ENCODE measurements at regions not wholly inside any gene's neighbourhood (a gene's known extent, or its start where the extent isn't known, plus 50 kb on each side); places are given as distances from the start of the nearest gene placed in this dataset.

DNA sequence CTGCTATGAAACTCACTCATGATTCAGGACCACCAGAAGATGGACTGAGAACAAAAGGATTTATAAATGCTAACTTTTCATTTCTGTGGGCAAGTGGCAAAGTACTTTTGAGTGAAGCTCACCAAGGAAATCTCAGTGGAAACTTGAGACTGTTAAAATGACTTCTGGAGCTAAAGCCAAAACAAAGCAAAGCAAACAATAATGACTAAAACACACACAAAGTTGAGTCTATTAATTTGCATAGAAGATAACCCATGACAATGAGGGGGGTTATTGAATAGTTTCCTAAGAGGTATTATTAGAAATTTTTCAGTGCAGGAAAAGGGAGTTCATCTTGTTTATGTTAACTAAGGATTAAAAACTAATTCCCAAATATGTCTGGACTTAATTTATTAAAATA lies 612.8 kb upstream of the FAM174A start:
- H3K4me1 ChIP-seq (ENCODE audit: control insufficient read depth, insufficient read depth, low read length), result no peaks in the 10 kb centered on the region
- no peak overlapping the region for H3K9ac ChIP-seq (ENCODE audit: low read depth, low read length)
- H3K36me3 ChIP-seq (ENCODE audit: control insufficient read depth, insufficient read depth, low read length), result no peaks in the 10 kb centered on the region
- no peak overlapping the region for H3K27ac ChIP-seq (ENCODE audit: low read depth, low read length)
- H3K4me3 ChIP-seq (ENCODE audit: low read depth, low read length), result no peak overlapping the region
- no peaks in the 10 kb centered on the region for H3K9me3 ChIP-seq (ENCODE audit: control insufficient read depth, insufficient read depth, low read length)
- H3K27me3 ChIP-seq (ENCODE audit: control insufficient read depth, insufficient read depth, low read length), result no peaks in the 10 kb centered on the region

DNA sequence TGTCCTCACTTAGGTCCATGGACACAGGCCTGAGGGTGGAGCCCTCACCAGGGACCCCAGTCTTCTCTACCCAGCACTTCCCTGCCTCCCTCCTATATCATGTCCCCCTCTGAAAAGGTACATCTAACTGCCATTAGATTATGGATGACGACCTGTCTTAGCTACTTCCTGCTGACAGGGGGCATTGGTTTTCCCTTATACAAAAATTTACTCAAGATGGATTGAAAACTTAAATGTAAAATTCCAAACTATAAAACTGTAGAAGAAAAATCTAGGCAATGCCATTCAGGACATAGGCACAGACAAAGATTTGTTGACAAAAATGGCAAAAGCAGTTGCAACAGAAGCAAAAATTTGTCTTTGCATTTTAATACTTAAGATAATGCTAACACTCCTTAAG lies 623.2 kb upstream of the FAM174A start:
- H3K27me3 ChIP-seq (ENCODE audit: control insufficient read depth, insufficient read depth, low read length), result no peaks in the 10 kb centered on the region

GRCh38 chr5:99906776-99907175 lies 628.4 kb upstream of the FAM174A start:
- Histone ChIP-seq H3K4me1 (ENCODE audit: control insufficient read depth, insufficient read depth, low read length) (no peaks in the 10 kb centered on the region), H3K9ac (ENCODE audit: low read depth, low read length) (no peak overlapping the region), H3K4me3 (ENCODE audit: low read depth, low read length) (no peak overlapping the region), H3K9me3 (ENCODE audit: control insufficient read depth, insufficient read depth, low read length) (no peaks in the 10 kb centered on the region), H3K27me3 (ENCODE audit: control insufficient read depth, insufficient read depth, low read length) (no peaks in the 10 kb centered on the region), H3K36me3 (ENCODE audit: control insufficient read depth, insufficient read depth, low read length) (no peaks in the 10 kb centered on the region), H3K27ac (ENCODE audit: low read depth, low read length) (no peak overlapping the region)

More for the DNA sequence above, 623.2 kb upstream of the FAM174A start:
- Histone ChIP-seq H3K36me3 (ENCODE audit: control insufficient read depth, insufficient read depth, low read length) (no peaks in the 10 kb centered on the region), H3K9ac (ENCODE audit: low read depth, low read length) (no peak overlapping the region), H3K27ac (ENCODE audit: low read depth, low read length) (no peak overlapping the region), H3K4me3 (ENCODE audit: low read depth, low read length) (no peak overlapping the region), H3K4me1 (ENCODE audit: control insufficient read depth, insufficient read depth, low read length) (no peaks in the 10 kb centered on the region), H3K9me3 (ENCODE audit: control insufficient read depth, insufficient read depth, low read length) (no peaks in the 10 kb centered on the region)

DNA sequence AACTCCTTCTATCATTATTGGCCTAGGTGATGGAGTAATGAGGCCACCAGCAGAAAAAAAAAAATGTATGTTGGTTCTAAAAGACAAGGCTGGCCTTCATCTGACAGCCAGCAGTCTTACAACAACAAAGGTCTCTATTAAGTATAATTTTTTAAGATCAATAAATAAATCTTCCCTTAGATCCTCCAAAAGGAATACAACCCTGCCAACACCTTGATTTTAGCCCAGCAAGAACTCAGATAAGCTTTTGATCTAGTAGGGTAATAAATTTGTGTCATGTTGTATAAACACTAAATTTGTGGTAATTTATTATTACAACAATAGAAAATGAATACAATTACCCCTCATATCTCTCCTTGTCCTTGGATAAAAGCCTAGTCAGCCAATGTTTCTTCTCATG lies 633.2 kb upstream of the FAM174A start:
- no peaks in the 10 kb centered on the region for H3K36me3 ChIP-seq (ENCODE audit: control insufficient read depth, insufficient read depth, low read length)
- H3K27ac ChIP-seq (ENCODE audit: low read depth, low read length), result no peak overlapping the region
- H3K9ac ChIP-seq (ENCODE audit: low read depth, low read length), result no peak overlapping the region
- no peaks in the 10 kb centered on the region for H3K4me1 ChIP-seq (ENCODE audit: control insufficient read depth, insufficient read depth, low read length)
- H3K4me3 ChIP-seq (ENCODE audit: low read depth, low read length), result no peak overlapping the region
- no peaks in the 10 kb centered on the region for H3K9me3 ChIP-seq (ENCODE audit: control insufficient read depth, insufficient read depth, low read length)
- H3K27me3 ChIP-seq (ENCODE audit: control insufficient read depth, insufficient read depth, low read length), result no peaks in the 10 kb centered on the region

DNA sequence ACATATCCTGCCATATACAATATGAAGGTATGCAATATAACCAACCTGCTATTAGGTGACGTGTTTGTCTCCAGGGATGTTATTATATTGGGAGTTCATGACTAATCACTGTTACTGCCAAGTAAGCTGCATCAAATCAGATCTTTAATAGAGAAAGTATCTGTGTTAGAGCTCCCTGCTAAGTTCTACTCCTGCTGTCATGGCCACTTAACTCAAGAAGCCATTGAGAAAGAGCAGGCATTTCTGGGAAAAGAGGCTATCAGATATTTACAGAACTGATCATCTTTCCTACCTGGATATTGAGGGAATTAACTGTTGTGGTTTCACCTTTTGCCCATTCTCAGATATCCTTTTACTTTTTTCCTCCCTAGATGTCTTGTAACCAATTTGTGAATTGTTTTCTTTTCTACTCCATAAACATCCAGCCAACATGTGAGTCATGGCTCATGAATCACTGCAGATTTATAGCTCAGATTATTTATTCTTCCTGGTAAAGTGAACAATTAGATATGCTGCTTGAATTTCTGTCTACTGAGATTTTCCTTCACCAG lies 634.8 kb upstream of the FAM174A start:
- H3K9me3 ChIP-seq (ENCODE audit: control insufficient read depth, insufficient read depth, low read length), result no peaks in the 10 kb centered on the region
- H3K9ac ChIP-seq (ENCODE audit: low read depth, low read length), result no peak overlapping the region
- no peak overlapping the region for H3K27ac ChIP-seq (ENCODE audit: low read depth, low read length)
- no peaks in the 10 kb centered on the region for H3K36me3 ChIP-seq (ENCODE audit: control insufficient read depth, insufficient read depth, low read length)
- no peaks in the 10 kb centered on the region for H3K27me3 ChIP-seq (ENCODE audit: control insufficient read depth, insufficient read depth, low read length)
- H3K4me1 ChIP-seq (ENCODE audit: control insufficient read depth, insufficient read depth, low read length), result no peaks in the 10 kb centered on the region
- no peak overlapping the region for H3K4me3 ChIP-seq (ENCODE audit: low read depth, low read length)

DNA sequence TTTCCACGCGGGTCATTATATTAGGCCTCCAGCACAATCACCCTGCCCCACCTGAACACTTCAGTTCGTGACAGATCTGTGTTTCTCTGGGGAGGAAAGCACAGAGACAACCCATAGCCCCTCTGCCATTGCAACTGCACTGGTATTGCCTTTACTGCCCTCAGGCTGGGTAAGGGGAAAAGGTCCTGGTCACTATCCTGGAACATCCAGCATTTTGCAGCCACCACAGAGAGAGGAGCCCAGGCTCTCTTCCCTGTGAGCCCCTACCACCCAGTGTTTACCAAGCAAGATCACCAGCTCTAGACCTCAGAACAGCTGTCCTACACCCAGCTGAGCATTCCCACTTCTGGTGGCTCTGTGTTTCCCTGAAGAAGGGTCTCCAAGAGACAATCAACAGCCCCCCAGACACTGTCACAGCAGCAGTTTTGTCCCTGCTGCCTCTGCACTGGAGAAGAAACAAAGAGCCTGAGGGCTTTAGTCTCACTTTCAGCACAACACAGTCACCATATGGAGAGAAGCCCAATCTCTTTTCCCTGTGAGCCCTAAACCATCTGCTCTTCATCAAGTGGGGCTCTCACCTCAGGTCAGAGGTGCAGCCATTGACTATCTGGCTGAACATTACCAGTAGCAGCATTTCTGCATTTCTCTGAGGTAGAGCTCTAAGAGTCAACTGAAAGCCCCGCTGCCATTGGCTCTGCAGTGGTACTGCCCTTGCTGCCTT lies 655.2 kb upstream of the FAM174A start:
- H3K4me3 ChIP-seq (ENCODE audit: low read depth, low read length), result no peak overlapping the region
- no peaks in the 10 kb centered on the region for H3K4me1 ChIP-seq (ENCODE audit: control insufficient read depth, insufficient read depth, low read length)
- no peaks in the 10 kb centered on the region for H3K36me3 ChIP-seq (ENCODE audit: control insufficient read depth, insufficient read depth, low read length)
- no peak overlapping the region; the same call in 1 of the 2 replicates for H3K9ac ChIP-seq (ENCODE audit: low read depth, low read length)
- no peak overlapping the region for H3K27ac ChIP-seq (ENCODE audit: low read depth, low read length)
- H3K27me3 ChIP-seq (ENCODE audit: control insufficient read depth, insufficient read depth, low read length), result no peaks in the 10 kb centered on the region
- H3K9me3 ChIP-seq (ENCODE audit: control insufficient read depth, insufficient read depth, low read length), result no peaks in the 10 kb centered on the region

DNA sequence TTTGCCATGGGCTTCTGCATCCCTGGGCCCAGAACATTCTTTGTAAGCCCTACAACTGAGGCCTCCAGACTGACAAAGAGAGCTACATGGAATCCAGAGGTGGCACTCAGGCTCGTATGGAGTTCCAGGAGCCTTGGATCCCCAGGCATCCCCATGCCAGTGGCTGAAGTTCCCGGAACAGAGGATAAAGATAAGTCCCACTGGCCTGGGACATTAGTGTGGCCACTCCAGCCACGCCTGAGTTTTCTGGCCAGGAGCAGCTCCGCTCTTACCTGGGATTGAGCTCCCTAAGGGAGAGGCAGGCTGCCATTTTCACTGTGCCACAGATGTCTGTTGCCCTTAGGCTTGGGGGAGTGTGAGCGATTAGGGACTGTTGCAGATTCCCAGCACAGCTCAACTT lies 656.3 kb upstream of the FAM174A start:
- Histone ChIP-seq H3K4me1 (ENCODE audit: control insufficient read depth, insufficient read depth, low read length) (no peaks in the 10 kb centered on the region), H3K27me3 (ENCODE audit: control insufficient read depth, insufficient read depth, low read length) (no peaks in the 10 kb centered on the region), H3K36me3 (ENCODE audit: control insufficient read depth, insufficient read depth, low read length) (no peaks in the 10 kb centered on the region), H3K27ac (ENCODE audit: low read depth, low read length) (no peak overlapping the region), H3K9me3 (ENCODE audit: control insufficient read depth, insufficient read depth, low read length) (no peaks in the 10 kb centered on the region), H3K4me3 (ENCODE audit: low read depth, low read length) (no peak overlapping the region), H3K9ac (ENCODE audit: low read depth, low read length) (no peak overlapping the region)

GRCh38 chr5:99866740-99867139 lies 668.4 kb upstream of the FAM174A start:
- H3K9me3 ChIP-seq (ENCODE audit: control insufficient read depth, insufficient read depth, low read length), result no peaks in the 10 kb centered on the region
- H3K4me1 ChIP-seq (ENCODE audit: control insufficient read depth, insufficient read depth, low read length), result no peaks in the 10 kb centered on the region
- no peak overlapping the region for H3K9ac ChIP-seq (ENCODE audit: low read depth, low read length)
- no peaks in the 10 kb centered on the region for H3K36me3 ChIP-seq (ENCODE audit: control insufficient read depth, insufficient read depth, low read length)
- H3K27me3 ChIP-seq (ENCODE audit: control insufficient read depth, insufficient read depth, low read length), result no peaks in the 10 kb centered on the region
- H3K27ac ChIP-seq (ENCODE audit: low read depth, low read length), result no peak overlapping the region
- no peak overlapping the region for H3K4me3 ChIP-seq (ENCODE audit: low read depth, low read length)

DNA sequence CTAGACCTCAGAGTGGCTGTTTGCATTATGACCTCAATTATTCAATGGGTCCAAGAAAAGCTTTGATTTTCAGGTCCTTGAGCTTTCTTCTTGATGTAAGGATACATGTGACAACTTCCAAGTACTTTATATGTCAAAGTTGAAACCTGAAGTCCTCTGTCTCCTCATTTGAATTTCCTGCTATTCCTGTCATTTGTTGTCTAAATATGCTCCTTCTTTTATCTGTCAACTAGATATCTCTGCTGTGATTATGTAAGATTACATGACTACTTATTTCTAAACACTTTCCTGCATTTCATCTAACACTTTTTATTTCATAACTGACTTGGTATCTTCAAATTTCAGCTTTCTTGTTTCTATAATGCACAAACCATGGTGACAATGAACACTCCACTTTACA lies 670.0 kb upstream of the FAM174A start:
- no peaks in the 10 kb centered on the region for H3K9me3 ChIP-seq (ENCODE audit: control insufficient read depth, insufficient read depth, low read length)
- no peak overlapping the region for H3K4me3 ChIP-seq (ENCODE audit: low read depth, low read length)
- no peak overlapping the region for H3K27ac ChIP-seq (ENCODE audit: low read depth, low read length)
- no peaks in the 10 kb centered on the region for H3K4me1 ChIP-seq (ENCODE audit: control insufficient read depth, insufficient read depth, low read length)
- H3K27me3 ChIP-seq (ENCODE audit: control insufficient read depth, insufficient read depth, low read length), result no peaks in the 10 kb centered on the region
- no peak overlapping the region for H3K9ac ChIP-seq (ENCODE audit: low read depth, low read length)
- no peaks in the 10 kb centered on the region for H3K36me3 ChIP-seq (ENCODE audit: control insufficient read depth, insufficient read depth, low read length)

DNA sequence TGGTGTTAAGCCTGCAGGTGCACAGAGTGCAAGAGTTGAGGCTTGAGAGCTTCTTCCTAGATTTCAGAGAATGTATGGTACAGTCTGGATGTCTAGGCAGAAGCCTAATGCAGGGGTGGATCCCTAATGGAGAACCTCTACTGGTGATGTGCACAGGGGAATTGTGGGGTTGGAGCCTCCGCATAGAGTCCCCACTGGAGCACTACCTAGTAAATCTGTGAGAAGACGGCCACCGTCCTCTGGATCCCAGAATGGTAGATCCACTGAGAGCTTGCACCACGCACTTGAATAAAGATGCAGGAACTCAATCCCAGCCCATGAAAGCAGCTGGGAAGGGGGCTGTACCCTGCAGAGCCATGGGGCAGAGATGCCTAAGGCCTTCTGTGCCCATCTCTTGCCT lies 699.4 kb upstream of the FAM174A start:
- no peak overlapping the region for H3K27ac ChIP-seq (ENCODE audit: low read depth, low read length)
- no peaks in the 10 kb centered on the region for H3K27me3 ChIP-seq (ENCODE audit: control insufficient read depth, insufficient read depth, low read length)
- H3K9ac ChIP-seq (ENCODE audit: low read depth, low read length), result no peak overlapping the region
- H3K4me1 ChIP-seq (ENCODE audit: control insufficient read depth, insufficient read depth, low read length), result no peaks in the 10 kb centered on the region
- no peaks in the 10 kb centered on the region for H3K36me3 ChIP-seq (ENCODE audit: control insufficient read depth, insufficient read depth, low read length)
- H3K9me3 ChIP-seq (ENCODE audit: control insufficient read depth, insufficient read depth, low read length), result no peaks in the 10 kb centered on the region
- H3K4me3 ChIP-seq (ENCODE audit: low read depth, low read length), result no peak overlapping the region

DNA sequence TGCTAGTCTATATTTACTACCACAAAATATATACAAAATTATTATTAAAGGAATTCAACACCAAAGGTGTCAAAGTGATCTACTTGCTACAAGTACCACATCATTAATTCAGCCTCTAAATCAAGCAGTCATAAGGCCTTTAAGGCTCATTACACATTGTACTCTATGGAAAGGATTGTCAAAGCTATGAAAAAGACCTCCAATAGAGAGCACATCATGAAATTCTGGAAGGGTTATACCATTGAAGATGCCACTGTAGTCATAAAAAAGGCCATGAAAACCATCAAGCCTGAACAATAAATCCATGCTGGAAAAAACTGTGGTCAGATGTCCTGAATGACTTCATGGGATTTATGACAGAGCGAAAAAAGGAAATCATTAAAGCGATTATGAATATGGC lies 708.0 kb upstream of the FAM174A start:
- H3K9ac ChIP-seq (ENCODE audit: low read depth, low read length), result no peak overlapping the region
- no peak overlapping the region for H3K4me3 ChIP-seq (ENCODE audit: low read depth, low read length)
- H3K4me1 ChIP-seq (ENCODE audit: control insufficient read depth, insufficient read depth, low read length), result no peaks in the 10 kb centered on the region
- no peaks in the 10 kb centered on the region for H3K9me3 ChIP-seq (ENCODE audit: control insufficient read depth, insufficient read depth, low read length)
- no peaks in the 10 kb centered on the region for H3K36me3 ChIP-seq (ENCODE audit: control insufficient read depth, insufficient read depth, low read length)
- no peak overlapping the region for H3K27ac ChIP-seq (ENCODE audit: low read depth, low read length)
- H3K27me3 ChIP-seq (ENCODE audit: control insufficient read depth, insufficient read depth, low read length), result no peaks in the 10 kb centered on the region

All from HUES48 (cell line).